GM12875 (cell line): ENCODE measurements at regions not wholly inside any gene's neighbourhood (a gene's known extent, or its start where the extent isn't known, plus 50 kb on each side); places are given as distances from the start of the nearest gene placed in this dataset.

Experiments
- H3K4me3 ChIP-seq: one replicate; pipeline ENCODE4 v1.5.1; 2011; ENCODE audit warnings: low read depth, low read length, control low read depth
- TF ChIP-seq, protein P1 (sequence below): IDR thresholded peaks from 2 replicates; pipeline ENCODE4 v1.5.1; 2011; ENCODE audit warnings: low read depth, mild to moderate bottlenecking, control low read depth, inconsistent platforms, low read length, moderate library complexity, borderline replicate concordance; ENCODE audit not compliant: insufficient read depth

DNA sequence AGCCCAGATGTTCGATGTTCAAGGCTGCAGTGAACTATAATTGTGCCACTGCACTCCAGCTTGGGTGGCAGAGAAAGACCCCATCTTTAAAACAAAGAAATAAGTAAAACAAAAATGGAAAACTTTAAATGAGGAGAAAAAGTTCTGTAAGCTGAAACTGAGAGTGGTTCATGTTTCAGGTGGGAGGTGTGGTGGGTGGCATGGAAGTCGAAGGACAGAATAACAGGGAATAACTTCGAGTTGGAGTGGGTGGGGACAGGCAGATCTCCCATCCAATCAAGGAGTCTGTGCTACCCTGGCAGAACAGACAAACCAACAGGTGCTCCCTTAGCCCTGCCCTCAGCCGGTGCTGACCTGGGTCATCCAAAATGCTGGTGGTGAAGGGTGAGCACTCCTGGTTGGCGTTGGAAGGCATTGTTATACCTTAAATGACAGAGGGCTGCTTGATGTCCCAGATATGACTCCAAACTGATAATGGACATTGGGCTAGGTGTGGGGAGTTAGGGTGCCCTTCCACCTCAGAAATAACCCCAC, 328.4 kb downstream of the DYSF start:
- H3K4me3 ChIP-seq: no peak overlapping the region
- TF ChIP-seq, protein P1, sequence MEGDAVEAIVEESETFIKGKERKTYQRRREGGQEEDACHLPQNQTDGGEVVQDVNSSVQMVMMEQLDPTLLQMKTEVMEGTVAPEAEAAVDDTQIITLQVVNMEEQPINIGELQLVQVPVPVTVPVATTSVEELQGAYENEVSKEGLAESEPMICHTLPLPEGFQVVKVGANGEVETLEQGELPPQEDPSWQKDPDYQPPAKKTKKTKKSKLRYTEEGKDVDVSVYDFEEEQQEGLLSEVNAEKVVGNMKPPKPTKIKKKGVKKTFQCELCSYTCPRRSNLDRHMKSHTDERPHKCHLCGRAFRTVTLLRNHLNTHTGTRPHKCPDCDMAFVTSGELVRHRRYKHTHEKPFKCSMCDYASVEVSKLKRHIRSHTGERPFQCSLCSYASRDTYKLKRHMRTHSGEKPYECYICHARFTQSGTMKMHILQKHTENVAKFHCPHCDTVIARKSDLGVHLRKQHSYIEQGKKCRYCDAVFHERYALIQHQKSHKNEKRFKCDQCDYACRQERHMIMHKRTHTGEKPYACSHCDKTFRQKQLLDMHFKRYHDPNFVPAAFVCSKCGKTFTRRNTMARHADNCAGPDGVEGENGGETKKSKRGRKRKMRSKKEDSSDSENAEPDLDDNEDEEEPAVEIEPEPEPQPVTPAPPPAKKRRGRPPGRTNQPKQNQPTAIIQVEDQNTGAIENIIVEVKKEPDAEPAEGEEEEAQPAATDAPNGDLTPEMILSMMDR: no peak

DNA sequence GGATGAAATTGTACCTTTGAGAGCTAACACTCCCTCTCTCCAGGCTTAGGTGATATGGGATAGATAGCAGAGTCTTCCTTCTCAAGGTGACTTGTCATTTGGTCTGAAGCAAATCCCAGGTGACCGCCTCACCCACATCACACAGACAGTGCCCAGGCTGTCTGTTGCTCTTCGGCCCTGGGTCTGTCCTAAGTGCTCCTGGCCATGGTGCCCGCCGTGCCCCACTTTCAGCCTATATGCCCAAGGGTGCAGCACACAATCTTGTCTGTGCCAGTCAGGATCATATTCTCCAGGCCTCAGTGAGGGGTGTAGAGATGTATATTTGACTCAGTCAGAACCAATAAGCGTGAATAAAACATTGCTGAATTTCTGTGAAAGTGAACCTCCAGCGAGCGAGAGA, 326.8 kb downstream of the DYSF start:
- TF ChIP-seq, protein P1: no peak
- no peak overlapping the region for H3K4me3 ChIP-seq

DNA sequence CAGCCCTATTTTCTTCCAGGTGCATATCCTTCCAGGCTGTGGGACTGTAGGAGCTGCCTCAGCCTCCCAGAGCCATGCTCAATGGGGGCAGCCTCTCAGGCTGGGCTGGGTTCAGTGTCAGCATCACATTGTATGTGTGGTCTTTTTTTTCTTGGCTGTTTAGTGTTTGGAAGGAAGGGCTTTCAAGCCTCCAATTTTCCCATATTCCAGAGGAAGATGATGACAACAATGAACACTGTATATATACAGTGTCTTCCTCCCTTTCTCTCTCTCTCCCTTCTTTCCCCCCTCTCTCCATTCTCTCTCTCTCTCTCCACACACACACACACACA, 326.4 kb downstream of the DYSF start:
- no peak overlapping the region for H3K4me3 ChIP-seq
- TF ChIP-seq, protein P1: no peak

DNA sequence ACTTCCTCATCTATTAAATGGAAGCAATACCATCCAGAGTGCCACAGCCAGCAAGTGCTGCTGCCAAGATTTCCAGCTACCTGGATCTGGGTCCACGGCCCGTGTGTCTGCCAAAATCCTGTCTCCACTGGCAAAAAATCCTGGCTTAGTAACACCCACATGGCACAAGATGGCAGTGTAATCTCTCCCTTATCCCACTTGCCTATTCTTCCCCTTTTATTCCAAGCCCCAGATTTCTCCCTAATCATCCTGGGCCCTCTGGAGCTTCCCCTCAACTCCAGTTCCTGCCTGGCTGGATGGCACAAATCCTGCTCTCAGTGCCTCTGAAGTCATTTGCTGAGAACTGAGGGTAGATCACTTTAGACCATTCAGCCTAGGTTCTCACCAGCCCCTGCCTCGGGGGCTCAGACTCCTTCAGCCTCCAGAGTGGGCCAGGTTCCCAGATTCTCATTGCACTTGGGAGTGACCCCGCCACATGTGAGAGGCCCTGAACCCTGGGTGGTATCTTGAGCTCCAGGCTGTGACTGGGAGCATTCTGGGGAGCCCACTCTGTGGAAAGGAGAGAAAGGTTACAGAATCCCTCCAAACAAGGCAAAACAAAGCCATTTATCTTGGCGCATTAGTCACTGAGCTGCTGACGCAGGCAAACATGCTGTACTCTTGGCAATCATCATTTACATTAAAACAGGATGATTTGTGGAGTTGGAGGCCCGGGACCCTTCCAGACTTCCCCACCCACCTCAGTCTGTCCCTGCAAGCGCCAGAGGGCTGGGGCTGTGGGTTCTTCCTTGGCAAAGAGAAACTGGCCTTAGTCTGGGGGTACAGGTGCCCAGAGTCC, 325.8 kb downstream of the DYSF start:
- TF ChIP-seq, protein P1: no peak

DNA sequence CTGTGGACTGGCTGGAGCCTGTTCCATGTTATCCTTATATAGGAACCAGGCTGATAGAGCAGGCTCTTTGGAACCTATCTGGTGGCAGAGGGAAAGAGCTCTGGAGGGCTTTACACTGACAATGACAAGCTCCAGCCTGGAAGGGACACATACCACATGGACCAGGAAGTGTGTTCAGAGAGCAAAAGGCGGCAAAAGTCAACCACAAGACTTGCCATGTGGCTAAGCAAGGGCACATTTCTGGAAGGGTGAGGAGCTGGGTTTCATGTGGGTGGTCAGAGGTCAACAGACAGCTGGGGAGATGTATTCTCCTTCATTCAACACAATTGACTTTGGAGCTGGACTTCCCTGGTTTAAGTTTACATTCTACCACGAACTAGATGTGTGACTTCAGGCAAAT, 325.2 kb downstream of the DYSF start:
- H3K4me3 ChIP-seq: no peak overlapping the region
- TF ChIP-seq, protein P1: no peak

More for the DNA sequence above, 325.8 kb downstream of the DYSF start:
- H3K4me3 ChIP-seq: no peak overlapping the region

DNA sequence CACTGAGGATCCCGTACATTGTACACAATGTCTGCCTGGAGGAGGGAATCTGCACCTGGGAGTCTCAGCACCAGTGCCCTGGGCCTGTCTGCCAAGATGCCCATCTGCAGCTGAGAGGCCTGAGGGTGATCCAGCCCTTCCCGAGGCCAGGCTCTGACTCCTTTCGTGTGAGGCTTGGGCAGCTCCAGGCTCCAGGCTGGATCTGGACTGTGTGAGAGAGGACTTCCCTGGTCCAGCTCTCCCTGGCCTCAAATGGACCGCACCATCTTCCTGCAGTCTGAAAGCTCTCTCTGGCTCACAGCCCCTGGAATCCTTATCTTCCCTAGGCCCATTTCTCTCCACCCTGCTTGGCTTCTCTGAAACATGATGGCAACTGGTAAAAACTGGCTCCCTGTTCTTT, 324.6 kb downstream of the DYSF start:
- no peak overlapping the region for H3K4me3 ChIP-seq
- TF ChIP-seq, protein P1: no peak

DNA sequence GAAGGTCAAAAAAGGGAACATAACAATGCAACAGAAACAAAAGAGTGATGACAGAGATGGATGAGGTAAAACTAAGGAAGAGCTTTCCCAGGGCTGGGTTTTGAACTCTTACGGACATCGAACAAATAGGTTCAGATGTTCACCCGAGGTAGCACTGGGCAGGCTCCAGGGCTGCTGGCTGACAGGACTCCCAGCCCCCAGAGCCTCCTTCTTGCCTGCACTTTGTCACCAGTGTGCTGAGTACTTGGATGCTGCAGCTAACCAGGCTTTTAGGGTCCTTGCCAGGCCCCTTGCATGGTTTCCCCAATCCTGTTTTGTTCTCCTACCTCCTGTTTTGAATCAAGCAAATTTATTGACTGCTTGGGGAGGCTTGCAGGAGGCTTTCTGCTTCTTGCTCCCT, 322.9 kb downstream of the DYSF start:
- TF ChIP-seq, protein P1: no peak
- no peak overlapping the region for H3K4me3 ChIP-seq
